HG02852 (cell line): ENCODE measurements at regions not wholly inside any gene's neighbourhood (a gene's known extent, or its start where the extent isn't known, plus 50 kb on each side); places are given as distances from the start of the nearest gene placed in this dataset.
"Not testable (repeated sequence)": the region's sequence is repeated elsewhere in the genome, so short reads cannot be mapped to it uniquely, and the experiment has no call there.

ENCODE experiments used
- ATAC-seq: cut with Tn5 transposase; IDR thresholded peaks from one replicate; pipeline ENCODE4 v1.9.1; 2021; ENCODE audit warnings: mild to moderate bottlenecking, moderate library complexity; ENCODE audit not compliant: unreplicated experiment

DNA sequence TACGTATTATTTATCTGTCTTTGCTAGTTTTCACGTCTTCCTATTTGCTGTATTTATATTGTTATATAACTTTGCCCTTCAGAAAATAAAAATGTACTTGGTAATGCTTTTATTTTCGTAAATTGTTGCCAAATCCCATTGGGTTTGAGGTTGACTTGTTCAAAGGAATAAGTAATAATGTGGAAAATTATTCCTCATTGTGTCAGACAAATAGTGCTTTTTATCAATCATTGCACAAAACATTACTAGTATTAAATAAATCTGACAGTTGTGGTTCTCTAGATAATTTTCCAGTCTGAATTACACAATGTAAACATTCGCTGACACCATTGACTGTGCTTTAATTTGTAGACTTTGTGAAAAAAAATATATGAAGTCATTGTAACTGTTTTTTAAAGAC is 798.3 kb upstream of the TMEFF2 start:
- ATAC-seq, result no peak

DNA sequence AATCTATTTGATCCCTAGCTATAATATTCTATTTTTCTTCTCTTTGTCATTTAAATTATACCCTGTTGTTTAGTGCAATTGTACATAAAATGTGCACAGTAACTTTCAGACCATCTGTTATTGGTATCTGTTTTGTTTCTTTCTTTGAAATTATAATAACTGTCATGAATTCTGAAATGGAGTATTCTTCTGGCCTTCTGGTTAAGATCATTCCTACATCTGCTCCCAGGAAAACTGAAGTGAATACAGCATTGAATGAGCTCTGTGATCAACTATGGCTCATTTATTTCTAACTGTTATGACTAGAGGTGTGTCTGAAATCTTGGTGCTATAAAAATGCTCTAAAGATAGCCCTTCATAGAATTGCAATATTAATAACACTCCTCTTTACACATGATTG is 788.4 kb upstream of the TMEFF2 start:
- ATAC-seq, result no peak

DNA sequence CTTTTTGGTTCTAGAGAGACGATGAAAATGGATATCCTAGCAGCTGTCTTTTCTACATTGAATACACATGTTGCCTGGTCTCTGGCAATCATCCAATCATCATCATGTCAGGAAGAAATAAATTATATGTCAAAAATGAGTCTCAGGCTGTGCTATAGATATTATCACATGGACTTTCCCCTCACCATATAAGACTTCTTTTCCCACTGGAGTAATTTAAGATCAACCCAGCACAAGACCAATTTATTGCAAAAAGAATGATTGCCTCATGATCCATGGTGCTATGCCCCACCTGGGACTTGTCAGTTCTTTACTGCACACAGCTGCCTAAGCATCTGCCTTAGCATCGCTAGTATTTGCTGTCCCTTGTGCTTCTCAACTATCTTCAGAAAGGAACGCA is 783.7 kb upstream of the TMEFF2 start:
- ATAC-seq, result no peak

DNA sequence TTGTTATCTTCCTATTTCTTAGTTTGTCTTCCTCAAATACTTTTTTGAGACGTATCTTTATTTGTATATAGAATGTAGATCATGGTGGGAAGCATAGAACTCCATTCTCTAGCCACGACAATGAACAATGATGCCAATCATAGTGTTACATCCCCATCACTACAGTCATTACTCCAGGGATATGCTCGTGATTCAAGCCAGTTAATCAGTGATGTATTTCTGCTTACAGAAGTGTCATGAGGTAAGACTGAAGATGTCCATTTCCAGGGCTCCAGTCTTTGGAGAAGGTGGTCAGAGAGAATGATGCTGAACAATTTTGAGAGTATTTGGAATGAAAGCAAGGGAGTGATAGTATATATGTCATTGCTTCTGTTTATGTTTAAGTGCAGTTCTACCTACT is 777.2 kb upstream of the TMEFF2 start:
- no peak for ATAC-seq

DNA sequence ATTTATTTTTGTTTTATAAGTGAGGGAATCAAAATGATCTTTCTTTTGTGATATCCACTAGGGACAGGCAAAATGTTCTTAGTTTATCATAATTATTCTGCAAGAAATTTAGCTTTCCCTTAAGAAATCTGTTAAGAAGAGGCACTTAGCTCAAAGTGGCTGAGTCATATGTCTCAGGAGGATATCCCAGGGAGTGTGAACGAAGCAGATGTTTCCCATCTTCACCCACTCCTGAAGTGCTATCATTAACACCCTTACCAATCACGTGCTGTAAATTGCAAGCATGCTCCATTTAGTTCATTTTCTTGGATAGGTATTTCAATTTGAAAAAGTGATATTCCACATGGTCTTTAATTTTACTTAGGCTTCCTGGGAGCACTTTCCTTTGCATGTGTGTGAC is 774.3 kb upstream of the TMEFF2 start:
- ATAC-seq, result no peak

DNA sequence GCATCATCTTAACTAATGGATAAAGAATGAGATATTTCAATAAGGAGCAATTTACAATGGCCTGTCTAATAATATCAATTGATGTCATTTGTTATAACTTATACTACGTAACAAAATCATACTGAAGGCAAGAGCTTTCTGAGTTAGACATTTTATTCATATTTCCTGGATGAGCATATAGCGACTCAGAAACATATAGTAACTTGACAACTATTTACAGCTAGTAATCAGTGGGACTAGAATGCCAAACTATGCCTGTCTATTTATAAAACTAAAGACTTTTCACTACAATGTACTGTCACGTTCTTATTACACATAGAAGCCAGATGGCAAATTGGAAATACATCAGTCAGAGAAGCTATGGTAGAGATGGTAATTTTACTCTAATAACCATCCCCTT is 766.2 kb upstream of the TMEFF2 start:
- ATAC-seq, result no peak

DNA sequence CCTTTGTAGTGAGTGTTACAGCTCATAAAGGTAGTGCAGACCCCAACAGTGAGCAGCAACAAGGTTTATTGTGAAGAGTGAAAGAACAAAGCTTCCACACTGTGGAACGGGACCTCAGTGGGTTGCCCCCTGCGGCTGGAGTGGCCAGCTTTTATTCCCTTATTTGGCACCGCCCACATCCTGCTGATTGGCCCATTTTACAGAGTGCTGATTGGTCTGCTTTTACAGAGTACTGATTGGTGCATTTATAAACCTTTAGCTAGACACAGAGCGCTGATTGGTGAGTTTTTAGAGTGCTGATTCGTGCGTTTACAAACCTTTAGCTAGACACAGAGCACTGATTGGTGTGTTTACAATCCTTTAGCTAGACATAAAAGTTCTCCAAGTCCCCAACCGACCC is 763.9 kb upstream of the TMEFF2 start:
- not testable (repeated sequence) for ATAC-seq

DNA sequence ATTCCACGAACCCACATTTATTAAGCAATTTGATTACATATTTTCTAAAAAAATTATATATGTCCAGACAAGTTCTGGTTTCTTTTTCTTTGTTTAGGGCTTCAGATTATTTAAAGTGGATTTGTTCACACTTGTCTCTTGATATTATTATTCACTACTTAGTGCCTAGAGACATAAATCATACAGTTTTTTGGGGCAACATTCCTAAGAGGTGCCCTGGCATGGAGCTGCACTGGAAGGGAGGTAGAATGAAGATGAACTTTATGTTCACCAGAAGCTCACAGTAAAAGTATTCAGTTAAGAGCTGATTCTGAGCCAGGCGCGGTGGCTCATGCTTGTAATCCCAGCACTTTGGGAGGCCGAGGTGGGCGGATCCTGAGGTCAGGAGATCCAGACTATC is 762.7 kb upstream of the TMEFF2 start:
- no peak for ATAC-seq

DNA sequence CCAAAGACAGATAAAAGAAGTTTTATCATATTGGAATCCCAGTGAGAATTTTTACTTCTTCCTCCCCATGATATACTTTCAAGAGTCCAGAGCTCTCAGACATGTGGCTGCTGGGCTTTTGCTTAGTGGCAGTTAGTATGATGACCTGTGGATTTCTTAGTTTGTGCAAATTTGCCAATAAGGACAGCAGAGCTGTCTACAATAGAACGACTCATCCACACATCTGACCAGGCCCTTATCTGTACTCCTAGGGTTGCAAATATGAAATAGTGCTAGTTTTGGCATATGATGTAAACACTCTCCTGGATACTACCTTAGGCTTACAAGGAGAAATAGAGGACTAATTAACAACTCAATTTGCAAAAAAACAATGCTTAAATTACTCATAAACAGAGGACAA is 758.4 kb upstream of the TMEFF2 start:
- no peak for ATAC-seq

DNA sequence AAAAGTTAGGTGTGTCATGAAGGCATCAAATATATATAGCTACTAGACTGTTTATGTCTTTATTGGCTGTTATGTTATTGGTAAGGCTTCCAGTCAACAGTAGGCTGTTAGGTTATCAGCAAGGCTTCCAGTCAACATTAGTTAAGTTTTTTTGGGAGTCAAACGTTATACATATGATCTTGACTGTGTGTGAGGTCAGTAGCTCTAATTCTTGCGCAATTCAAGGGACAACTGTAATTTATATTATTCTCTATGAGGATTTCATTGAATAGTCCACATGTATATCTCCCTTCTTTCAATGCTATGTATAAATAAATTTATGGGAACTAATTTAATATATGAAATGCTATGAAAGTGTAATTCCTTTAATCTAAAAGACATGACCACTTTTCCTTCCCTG is 757.5 kb upstream of the TMEFF2 start:
- ATAC-seq, result no peak

DNA sequence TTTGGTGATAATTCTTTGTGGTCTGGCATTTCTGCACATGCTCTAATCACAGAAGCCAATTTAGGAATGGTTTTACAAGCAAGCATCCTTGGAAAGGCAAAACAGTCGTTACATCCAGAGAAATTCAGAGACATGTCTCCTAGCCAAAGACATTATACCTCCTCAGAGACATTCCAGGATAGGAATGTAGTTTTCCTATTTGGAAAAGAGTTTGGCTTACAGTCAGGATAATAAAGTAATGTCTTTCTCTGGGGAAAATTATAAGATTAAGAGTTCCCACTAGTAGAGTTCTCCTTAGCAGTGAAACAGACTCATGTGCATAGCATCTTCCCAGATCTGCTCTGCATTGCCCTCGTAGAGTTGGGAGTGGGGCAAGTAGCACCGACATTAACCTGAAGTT is 753.6 kb upstream of the TMEFF2 start:
- no peak for ATAC-seq

DNA sequence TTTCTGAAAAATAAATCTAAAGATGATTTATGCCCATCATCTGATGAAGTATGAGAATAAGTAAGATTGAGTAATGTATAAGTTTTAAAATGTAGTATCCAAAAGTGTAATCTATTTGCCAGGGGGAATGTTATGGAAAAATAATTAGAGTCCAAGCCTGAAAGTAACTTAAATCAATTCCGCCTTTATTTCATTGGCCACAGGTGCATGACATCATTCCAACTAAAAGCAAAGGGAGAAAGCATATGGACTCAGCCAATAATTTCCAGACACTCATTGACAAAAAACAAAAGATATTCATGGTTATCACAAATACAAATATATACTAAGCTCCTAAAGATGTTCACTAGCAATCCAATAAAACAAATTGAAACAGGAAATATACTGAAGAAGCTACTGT is 752.6 kb upstream of the TMEFF2 start:
- ATAC-seq, result no peak

DNA sequence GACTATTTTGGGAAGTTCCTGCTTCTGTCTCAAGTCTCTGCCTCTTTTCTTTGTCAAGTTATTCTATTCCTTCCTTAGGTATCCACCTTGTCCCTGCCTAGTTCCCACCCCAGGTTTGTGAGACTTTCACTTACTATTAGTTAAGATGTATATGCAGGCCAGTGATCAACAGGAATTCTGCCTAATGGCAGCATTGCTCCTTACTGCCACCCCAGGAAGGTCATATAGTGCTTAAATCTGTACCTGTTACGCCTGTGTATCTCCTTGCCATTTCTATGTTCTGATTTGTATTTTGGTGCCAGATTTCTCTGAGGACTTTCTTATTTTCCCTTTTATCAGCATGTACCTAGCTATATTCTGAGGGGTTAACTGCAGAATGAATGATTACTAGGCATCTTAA is 746.0 kb upstream of the TMEFF2 start:
- ATAC-seq, result no peak

DNA sequence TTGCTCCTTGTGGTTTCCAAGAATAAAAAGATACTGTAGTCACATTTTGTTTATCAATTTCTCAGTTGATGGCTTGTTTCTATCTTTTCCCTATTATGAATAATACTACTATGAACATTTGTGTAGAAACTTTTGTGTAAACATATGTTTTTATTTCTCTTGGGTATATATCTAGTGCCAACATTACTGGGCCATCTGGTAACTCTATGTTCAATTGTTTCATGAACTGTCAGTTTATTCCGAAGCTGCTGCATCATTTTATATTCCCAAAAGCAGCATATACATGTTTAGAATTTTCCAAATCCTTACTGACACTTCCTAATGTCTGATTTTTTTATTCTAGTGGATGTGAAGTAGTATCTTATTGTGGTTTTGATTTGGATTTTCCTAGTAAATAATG is 737.6 kb upstream of the TMEFF2 start:
- no peak for ATAC-seq

DNA sequence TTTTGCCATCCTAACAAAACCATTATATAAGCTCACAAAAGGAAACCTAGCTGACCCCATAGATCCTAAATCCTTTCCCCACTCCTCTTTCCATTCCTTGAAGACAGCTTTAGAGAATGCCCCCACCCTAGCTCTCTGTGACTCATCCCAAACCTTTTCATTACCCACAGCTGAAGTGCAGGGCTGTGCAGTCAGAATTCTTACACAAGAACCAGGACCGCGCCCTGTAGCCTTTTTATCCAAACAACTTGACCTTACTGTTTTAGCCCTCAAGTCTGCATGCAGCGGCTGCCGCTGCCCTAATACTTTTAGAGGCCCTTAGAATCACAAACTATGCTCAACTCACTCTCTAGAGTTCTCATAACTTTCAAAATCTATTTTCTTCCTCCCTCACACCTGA is 726.9 kb upstream of the TMEFF2 start:
- not testable (repeated sequence) for ATAC-seq

DNA sequence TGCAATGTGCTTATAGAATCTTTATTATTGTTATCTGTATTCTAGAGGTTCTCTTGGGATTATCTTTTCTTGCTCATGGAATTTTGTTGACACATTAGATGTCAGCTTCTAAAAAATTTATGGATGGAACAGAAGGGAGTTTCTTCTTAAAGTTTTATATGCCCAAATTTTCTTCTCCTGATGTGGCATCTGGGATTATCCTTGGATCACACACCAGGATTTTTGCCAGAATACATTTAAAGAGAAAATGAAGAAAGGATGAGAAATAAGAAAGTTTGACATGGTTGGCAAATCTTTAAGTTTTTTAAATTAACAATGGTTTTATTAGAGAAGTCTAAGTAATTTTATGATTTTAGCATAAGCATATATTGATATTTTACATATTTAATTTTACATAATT is 706.7 kb upstream of the TMEFF2 start:
- no peak for ATAC-seq

DNA sequence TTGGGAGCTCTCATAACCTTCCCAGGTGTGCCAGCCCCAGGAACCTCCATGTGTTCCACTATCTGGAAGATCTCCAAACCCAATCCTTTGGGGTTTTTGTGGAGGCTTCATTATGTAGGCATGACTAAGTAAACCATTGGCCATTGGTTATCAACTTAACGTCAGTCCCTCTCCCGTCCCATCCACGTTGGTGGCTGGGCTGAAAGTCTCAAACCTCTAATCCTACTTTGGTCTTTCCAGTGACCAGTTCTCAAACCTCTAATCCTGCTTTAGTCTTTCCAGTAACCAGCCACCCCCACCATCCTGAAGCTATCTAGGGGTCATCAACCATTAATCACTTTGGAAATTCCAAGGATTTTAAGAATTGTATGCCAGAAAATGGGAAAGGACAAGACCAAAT is 704.7 kb upstream of the TMEFF2 start:
- no peak for ATAC-seq

DNA sequence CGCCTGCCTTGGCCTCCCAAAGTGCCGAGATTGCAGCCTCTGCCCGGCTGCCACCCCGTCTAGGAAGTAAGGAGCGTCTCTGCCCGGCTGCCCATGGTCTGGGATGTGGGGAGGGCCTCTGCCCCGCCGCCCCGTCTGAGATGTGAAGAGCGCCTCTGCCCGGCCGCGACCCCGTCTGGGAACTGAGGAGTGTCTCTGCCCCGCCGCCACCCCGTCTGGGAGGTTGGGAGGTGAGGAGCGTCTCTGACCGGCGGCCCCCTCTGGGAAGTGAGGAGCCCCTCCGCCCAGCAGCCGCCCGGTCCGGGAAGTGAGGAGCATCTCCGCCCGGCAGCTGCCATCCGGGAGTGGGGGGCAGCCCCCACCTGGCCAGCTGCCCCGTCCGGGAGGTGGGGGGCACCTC is 699.2 kb upstream of the TMEFF2 start:
- not testable (repeated sequence) for ATAC-seq

DNA sequence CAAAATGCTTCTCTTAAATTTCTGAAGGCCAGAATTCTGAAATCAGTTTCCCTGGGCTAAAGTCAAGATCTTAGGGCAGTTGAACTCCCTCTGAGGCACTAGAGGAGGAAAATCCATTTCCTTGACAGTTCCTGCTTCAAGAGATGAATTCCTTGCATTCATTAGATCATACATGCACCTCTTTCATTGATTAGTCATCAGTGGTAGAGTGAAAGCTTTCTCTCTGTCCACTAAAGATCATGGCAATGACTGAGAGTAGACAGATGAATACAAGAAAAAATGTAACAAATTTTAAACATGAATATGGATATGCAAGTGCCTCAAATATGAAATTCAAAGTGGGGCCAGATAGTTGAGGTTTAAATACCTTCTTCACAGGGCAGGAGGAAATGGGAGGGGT is 693.4 kb upstream of the TMEFF2 start:
- no peak for ATAC-seq

DNA sequence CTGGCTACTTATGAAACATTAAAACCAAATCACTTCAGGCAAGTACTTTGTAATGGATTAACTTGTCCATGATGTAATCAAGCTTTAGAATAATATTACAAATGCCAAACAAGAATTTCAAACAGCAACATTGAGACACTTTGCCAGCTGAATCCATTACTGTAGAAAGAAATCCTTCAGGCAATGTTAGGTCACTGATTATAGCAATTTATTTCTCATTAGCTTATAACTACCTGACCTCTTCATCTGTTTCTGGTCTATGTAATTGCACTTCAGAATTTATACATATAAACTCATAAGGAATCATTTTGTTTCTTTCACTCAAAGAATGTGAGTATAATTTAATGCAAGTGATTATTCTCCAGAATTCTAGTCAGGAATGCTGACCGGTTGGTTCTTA is 692.6 kb upstream of the TMEFF2 start:
- no peak for ATAC-seq

DNA sequence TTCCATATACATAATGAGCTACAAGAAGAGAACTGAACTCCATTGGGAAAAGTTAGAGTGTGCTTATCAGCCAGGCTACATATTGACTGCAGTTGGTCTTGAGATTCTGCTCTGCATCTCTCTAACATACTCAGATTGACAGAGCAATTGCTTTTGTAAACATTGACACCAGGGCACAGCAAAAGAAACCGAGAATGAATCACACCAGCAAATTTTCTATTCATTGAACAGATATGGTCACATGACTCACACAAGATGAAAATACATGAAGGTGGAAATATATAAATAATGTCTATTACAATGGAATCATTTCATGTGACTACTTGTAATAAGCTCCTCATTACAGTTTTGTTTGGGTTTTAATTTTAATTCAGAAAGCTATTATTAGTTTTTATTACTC is 691.9 kb upstream of the TMEFF2 start:
- ATAC-seq, result no peak

DNA sequence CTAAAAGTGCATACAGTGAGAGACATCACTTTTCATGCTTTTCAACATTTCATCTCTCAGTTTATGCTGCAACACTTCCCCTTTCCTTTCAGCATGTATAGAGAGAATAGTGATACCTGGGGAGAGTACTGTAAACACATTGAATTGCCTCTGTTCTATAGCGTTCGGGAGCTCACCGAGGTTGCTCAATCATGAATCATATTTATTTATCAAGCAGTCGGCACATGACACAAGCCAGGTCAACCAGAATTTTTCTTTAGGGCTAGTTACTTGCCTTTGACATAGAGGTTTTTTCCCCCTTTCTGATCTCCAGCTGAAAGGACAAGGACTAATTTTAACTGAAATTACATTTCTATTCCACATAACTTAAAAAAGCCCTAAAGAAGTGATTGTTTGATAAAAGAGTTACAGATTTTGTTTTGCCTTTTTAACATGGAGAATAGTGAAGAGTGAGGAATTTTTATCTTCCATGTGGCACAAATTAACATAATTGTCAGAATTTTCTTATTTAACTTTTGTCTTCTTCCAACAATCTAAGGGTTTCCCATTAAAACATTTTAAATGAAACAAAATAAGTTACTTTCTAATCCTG is 690.9 kb upstream of the TMEFF2 start:
- no peak for ATAC-seq

DNA sequence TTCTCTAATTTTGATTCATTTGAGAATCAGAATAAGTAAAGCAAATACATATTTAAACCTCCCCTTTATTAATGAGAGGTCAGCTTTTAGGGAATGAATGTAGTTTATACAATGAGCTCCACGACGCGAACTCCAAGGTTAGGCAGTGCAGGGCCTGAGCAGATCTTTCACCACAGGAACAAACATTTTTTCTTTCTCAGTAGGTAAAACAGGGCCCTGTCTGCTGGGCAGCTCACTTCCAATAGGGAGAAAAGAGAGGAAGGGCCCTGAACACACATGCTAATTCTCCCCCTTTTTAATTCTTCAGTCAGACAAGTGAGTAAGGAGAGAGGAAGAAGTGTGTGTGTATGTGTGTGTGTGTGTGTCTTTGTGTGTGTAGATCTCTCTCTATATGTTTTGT is 682.4 kb upstream of the TMEFF2 start:
- ATAC-seq, result no peak

DNA sequence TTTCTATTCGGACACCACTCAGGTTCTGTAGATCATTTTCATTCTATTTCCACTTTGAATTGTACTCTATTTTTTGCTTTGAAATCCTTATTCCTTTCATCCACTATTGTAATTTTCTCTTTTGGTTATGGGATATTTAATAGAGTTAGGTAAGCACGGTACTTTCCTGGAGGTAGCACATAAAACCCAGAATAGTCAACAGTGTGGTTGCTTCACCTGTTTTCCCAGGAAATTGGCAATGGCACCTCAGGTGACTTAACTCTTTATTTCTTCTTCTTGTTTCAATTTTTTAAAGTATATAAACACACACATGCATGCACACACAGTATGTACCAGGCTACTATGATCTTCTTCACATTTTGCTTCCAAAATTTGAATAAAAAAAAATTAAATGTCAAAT is 682.0 kb upstream of the TMEFF2 start:
- ATAC-seq, result no peak
